HG03432 (cell line): ENCODE measurements at regions not wholly inside any gene's neighbourhood (a gene's known extent, or its start where the extent isn't known, plus 50 kb on each side); places are given as distances from the start of the nearest gene placed in this dataset.
A peak's percentile ranks its signal among the peaks of the same experiment; 100 is the strongest.

ENCODE experiments used
- ATAC-seq: cut with Tn5 transposase; IDR thresholded peaks from one replicate; pipeline ENCODE4 v1.9.1; 2021; ENCODE audit warnings: mild to moderate bottlenecking, moderate library complexity; ENCODE audit not compliant: unreplicated experiment

DNA sequence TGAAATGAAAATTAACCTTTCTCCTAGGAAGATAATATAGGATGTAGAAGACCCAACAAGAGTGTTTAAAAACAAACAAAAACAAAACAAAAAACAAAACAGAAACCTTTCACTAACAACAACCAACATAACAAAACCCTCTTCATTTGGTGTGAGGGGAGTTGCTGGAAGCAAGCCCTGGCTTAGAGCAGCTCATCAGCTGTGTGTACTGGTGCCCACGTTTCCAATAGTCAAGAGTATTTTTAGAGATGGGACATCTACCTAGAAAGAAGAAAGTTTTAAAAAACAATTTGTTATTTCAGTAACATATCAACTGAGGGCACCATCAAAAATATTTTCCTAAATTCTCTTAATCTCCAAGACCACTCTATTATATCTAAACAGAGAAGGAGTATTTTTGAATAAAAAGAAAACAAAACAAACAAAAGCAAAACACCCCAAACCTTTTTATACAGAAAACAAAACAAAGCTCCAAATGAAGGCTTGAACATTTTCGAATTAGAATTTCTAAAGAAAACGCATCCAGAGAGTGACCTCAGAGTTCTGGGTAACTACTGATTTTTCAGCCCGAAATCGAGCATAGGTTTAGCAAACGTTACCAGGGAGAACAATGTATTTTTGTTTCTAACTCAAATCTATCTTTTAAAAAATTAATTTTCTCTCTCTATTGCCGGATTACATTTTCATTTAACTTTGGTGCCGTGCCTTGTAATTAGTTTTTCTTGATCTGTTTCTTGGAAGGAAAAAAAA is 134.6 kb downstream of the INSIG2 start:
- ATAC-seq: no peak

DNA sequence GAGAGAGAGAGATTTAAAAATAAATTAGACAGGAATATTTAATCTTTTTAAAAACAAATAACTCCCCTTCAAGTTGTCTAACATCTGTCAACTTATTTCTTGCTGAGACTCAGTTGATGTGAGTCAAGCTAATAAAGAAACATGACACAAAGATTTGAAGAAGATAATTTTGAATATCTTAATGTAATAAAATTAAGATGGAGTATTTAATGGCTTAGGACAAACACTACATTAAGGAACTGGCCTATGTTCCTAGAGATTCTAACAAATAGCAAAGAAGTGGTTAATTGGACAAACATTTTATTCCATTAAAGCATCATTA is 134.0 kb downstream of the INSIG2 start:
- no peak for ATAC-seq

DNA sequence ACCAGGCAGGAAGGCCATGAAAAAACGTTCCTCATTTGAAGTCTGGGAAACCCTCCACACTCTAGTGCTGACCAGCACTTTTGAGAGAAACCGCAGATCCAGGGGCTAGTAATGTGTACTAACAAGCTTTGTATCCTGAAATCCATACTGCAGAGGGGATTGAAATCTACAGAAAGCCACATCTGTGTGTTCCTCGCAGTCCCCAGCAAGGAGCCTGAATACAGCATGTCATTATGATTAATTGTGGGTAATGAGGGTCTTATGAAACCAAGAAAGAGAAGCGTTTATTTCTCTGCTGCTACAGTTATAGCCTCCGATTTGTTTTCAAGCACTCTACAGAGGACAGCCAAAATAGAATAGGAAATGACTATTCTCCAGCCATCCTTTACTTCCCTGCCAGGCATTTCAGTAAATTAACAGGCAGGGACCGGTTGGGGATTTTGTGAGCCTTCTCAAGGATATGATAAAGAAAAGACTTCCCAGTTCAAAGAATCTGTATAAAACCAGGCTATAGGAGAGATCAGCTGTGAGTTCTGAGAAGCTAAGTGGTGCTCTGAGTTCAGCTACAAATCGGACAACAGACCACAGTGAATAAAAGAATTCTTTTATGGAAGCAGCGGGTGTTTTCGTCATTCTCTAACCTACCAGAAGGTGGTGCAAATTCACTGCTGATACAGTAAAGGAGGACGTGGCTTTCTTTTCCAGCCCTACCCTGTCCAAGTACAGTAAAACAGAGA is 133.4 kb downstream of the INSIG2 start:
- ATAC-seq: peak; percentile 47

DNA sequence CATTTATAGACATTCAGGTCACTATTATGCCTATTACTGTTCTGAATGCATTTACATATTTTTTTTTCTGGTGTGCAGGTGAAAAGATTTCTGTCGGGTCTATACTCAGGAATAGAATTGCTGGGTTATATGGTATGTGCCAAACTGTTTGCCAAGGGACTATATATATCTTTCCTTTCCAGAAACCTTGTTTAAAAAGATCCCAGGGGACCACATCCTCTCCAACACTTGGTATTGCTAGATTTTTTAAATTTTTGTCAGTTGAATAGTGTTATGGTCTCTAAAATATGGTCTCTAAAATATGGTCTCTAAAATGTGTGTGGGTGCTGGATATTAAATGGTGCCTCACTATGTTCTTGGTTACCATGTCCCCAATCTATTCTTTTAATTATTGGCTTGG is 131.3 kb downstream of the INSIG2 start:
- ATAC-seq: no peak

DNA sequence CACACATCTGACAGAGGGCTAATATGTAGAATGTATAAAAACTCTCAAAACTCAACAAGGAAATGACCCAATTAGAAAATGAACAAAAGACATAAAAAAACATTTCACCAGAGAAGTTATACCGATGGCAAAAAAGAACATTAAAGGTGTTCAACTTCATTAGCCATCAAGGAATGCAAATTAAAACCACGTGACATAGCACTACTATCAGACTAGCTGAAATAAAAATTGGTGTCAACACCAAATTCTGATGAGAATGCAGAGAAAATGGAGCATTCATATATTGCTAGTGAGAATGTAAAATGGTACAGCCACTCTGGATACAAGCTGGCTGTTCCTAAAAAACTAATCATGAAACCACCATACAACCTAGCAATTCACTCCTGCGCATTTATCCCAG is 128.0 kb downstream of the INSIG2 start:
- no peak for ATAC-seq

DNA sequence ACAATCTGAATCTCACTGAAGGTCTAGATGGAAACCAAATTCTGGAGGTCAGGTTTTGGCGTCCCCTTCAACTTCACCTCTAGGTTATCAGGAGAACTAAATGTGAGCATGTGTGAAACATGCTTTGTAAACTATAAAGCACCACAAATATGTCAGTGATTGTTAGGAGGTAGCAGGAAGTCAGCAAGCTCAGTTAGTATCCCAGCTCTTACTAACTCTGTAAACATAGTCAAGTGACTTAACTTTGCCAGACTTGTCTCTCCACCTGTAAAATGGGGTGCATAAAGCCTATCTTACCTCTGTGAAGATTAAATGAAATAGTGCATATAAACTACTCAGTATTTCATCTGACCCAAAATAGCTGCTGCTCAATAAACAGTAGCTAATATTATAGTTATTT is 121.5 kb downstream of the INSIG2 start:
- ATAC-seq: no peak

DNA sequence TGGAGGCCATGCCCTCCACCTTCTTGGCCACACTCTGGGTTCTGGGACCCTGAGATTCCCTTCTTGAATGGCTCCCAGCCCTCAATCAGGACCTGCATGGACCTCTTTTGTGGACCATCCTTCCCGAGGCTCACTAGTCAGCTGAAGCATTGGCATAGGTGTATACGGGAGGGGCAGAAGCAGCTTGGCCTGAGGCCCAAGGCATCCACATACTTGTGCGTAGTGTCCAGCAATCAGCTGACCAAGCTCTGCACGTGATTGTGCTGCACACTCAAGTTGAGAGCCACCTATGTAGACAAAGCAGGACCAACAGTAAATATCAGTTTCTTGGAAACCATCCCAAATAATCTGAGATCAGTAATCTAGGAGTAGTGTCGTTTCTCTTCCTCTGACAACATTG is 119.6 kb downstream of the INSIG2 start:
- ATAC-seq: no peak

DNA sequence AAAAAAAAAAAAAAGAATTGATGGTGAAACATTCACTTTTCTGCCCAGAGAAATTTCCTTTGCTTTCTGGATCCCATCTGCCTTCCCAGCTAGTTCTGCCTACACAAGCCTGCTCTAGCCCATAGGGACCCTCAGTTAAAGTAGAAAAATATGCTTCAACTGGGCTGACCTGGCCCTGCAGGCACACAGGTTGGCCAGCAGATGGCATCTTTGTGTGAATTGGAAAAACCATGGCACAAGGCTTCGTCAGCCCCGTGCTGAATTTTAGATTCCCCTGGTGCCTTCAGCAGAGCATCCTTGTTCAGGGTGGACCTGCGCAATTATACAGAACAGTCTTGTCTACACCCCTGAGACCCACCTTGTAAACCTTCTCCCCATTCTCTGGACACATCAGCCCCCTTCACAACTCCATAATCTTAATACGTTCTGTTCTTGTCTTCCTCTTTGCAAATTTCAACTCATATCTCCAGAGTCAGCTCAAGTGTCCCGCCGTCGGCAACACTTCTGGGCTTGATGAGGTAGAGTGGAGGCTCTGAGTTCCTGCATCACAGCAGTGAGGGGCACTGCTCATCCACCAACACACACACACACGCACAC is 114.5 kb downstream of the INSIG2 start:
- peak; percentile 95 for ATAC-seq

DNA sequence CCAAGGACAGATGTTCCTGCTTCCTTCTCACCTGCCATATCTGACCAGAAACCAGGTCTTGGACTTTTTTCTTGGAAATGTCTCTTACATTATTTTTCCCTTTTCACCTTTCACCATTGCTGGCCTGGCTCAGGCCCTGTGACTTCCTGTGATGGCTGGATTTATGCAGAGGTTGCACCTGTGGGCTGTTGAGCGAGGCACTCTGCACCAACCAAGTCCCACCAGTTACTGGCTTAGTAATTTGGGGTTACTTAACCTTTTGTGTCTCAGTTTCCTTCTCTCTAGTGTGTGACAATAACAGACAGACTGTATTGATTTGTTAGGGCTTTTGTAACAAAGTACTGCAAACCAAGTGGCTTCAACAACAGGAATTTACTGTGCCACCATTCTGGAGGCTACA is 110.0 kb downstream of the INSIG2 start:
- no peak for ATAC-seq

DNA sequence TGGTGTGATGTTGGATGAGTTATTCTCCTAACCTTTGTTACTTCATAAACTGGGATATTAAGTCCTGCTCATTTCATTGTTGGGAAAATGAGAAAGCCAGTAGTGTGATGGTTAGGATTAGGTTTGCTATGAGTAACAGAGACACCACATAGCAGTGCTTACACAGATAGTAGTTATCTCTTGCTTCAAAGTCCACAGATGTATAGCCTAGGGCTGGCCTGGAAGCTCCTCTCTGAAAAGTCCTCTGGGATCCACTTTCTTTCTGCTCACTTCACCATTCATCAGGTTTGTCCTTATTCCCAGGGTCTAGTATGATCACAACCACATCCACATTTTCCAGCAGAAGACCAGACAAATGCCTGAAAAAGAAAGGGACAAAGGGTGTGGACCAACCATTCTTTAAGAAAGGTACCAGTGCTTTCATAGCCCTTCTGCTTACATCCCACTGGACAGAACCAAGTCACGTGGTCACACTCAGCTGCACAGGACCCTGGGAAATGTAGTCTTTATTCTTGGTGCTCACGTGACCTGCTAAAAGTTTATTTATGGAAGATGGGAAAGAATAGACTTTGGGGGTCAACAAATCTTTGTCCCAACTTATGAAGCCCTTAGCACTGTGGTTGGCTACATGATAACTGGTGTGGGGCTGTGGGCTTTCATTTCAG is 108.9 kb downstream of the INSIG2 start:
- peak; percentile 73 for ATAC-seq

DNA sequence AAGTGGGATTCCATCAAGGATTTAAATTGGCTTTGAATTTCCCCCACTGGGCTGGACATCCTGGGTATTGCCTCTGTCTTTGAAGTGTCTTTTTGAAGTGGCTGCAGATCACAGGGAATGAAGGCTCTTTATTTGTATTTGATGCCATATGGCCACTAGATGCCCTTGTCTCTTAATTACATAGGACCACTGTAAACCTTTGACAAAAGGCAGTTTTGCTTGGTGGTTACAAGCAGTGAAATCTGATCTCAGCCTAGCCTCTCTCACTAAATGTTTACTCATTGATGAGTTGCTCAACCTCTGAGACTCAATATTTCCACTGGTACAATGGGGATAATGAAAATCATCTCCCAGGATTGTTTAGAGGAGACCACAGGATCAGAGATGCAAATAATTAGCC is 102.2 kb downstream of the INSIG2 start:
- no peak for ATAC-seq

DNA sequence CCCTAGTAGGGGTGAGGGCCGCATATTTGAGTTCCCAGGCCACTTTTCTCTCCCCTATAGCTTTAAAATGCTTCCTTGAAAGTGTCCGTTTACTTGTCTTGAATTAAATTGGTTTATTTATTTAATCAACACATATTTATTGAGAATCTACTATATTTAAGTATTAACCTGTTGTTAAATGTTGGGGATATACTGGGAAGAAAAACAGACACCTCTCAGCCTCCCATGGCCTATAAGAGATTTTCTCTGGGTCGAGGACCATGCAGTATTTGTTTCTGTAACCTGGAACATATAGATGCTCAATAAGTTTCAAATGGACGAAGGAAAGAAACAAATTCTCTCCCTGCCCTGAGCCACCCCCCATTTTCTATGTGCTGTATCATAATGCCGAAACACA is 98.6 kb downstream of the INSIG2 start:
- ATAC-seq: no peak

DNA sequence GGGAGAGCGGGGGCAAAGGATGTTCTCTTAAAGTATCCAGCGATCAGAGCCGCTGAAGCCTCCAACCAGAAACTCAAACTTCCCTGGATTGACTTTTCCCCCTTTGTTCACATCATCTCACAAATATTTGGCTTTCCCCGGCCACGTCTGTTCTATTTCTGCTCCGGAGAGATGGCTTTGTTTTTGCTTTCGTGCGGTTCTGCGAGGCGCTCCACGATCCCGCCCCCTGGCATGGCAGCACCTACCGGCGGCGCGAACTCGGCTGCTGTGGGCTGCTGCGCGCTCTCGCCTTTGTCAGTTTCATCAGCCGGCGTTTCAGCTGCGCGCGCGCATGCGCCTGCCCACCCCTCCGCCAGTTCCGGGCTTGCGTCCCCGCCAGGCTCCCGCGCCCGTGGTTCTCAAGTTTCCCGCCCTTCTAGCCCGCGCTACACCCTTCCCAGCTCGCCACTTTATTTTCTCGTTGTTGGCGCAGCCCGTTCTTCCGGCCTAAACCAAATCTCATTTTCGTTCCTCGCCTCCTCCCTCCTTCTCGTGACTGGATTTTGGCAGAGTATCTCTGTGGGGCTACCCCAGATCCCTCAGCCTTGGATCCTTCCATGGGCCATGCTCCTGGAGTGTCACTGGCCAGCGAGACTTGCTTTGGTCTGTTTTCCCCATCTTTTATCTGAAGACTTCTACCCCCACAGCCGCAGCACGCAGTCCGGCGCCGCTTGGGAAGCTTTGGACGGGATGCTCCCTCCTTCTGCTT is 98.0 kb downstream of the INSIG2 start:
- ATAC-seq: peak; percentile 94

DNA sequence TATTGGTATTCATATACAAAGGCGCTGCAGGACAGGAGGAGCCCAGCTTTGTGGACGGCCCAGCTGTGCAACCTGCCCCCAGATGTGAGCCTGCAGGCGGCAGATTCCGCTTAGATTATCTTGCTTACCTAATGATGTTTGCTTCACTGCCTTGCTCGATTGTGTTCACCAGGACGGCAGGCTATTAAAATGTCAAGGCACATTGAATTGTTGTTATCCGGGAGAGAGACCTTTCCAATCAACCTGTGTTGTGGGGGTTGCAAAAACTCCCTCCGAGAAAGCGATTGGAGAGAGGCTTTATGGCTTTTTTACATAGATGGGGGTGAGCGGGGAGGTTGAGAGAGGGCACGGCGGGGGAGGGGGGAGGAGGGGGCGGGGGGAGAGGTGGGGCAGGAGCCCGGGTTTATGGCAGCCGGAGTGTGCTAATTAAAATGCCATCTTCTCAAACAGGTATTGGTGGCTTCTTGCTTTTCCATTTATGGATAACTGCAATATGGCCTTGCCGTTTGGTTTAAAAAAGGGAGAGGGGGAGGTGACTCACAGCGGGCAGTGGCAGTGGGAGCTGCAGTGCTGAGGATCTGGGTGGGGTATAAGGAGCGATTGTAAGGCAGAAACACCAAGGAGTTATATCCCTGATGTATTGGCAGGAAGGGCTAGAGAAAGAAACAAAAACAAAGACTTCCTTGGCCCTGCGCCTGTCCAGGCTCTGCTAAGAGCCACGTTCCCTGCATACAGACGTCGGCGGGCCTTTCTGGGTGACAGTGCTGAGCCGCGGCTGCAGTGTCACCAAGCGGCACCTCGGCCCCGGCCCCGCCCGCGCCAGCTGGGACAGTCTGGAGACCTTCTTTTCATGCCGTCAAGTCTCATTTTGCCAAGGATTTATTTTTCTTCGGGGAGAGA is 97.2 kb downstream of the INSIG2 start:
- peak; percentile 81 for ATAC-seq

DNA sequence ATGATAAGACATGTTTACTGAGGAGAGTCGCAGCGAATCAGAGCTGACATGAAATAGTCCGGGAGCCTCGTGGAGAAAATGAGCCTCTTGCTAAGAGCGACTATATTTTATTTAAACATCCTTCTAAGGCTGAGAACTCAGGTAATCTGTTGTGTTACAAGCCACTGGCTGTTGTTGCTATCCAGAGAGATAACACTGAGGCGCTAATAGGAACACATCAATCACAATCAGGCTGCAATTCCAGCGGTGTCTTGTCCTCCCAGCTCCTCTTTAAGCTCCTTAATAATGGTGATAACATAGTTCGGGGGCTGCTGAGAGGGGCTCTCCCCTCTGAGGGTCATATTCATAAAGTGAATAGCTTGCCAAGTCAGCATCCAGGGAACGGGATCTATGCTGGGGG is 95.1 kb downstream of the INSIG2 start:
- ATAC-seq: no peak

DNA sequence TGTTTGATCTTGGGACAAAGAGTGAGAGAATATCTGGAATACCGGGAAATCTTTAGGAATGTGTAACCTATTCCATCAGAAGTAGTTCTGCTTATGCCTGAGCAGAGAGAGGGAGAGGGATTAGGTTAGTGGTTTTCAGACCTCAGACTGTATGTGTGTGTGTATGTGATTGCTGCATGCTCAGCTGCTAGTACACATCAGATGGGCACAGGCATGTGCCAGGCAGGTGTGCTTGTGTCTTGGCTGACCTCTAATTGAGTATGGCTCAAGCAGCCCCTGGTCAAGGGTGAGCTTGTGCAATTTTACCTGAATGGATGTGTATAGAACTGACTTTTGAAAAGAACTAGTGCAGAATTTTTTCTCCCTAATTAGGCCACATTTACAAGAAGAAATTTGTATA is 91.2 kb downstream of the INSIG2 start:
- ATAC-seq: no peak

DNA sequence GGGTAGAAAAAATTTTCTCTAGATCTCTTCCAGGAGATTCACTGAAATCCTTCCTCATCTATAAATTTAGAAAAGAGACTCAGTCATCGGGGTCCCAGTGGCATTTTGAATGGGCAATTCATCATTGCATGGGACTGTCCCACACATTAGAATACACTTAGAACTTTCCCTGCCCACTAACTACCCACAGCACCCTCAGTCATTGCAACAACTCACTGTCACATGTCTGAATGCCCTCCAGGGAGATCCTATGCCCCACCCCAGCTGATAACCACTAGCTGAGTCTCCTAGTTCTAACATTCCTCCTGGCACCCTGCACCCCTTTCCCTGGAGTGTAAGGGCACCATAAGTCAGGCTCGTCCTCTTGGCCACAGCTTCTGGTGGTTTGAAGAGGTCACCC is 89.6 kb downstream of the INSIG2 start:
- ATAC-seq: no peak

DNA sequence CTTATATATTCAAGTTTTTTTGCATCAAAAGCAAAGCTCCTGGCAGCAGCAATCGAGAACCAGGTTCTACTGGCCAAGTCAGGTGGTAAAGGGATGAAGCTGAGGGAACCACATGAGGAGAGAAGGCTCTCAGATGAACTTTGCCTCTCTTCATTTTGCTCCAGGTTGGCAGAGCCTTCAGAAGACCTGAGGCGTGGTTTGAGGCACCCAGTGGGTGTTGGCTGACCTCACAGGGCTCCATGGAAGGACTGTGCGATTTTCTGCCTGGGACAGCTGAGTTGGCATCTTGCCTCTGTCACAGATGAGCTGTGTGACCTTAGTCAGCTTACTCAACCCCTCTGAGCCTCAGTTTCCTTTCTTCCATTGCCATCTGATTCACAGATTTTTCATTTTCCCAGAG is 89.0 kb downstream of the INSIG2 start:
- ATAC-seq: no peak

DNA sequence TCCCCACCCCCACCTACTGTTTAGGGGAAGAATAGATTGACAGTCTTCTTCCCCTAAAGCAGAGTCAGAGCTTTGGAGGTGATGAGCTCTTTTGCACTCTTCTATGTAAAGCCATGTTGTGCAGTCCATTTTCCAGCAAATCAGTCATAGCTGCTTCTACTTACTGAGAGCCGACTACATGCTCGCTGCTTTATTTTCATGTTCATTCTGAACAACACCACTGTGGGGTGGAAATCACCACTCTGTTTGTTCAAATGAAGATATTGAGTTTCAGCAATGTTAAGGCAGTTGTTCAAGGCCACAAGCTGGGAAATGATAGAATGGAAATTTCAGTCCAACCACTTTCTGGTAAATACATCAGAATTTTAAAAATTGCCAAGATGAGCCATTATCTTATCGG is 88.3 kb downstream of the INSIG2 start:
- ATAC-seq: no peak

DNA sequence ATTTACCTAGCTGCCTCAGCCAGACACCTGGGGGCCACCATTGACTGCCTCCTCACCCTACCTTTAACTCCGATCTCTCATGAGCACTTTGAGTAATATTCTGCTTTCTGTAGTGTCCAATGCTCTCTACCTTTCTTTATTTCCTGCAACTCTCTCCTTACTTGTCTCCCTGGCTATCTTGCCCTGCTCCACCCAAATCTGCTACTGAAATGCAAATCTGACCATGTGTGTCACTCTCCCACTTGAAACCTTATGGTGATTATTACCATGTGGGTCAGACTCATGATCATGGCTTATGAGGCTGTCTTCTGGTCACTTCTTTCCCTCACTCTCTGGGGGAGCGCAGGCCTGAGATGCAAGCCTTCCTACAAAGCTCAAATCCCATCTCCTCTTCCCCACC is 83.3 kb downstream of the INSIG2 start:
- no peak for ATAC-seq
